ENCODE measurements at regions not wholly inside any gene's neighbourhood (a gene's known extent, or its start where the extent isn't known, plus 50 kb on each side); places are given as distances from the start of the nearest gene placed in this dataset.
"Not testable (repeated sequence)": the region's sequence is repeated elsewhere in the genome, so short reads cannot be mapped to it uniquely, and the experiment has no call there.

GRCh38 chr13:54563286-54563685 lies 1534.7 kb downstream of the OLFM4 start:
- no peak for TF ChIP-seq CTCF (IDR thresholded peaks at IDR 0.05; ENCODE audit: borderline replicate concordance, extremely low read depth, insufficient read depth)
- no peaks in the 10 kb centered on the region for H3K9me3 ChIP-seq (ENCODE audit: control insufficient read depth in 2 of 3, insufficient read depth in 1 of 3, low read length in 3 of 3)
- DNase-seq (no peak), FAIRE-seq (no peak)
- H3K9ac ChIP-seq (ENCODE audit: low read length in 3 of 3), result no peak overlapping the region
- intact Hi-C loops (cut with DNase I), result no loop called here
- H3K36me3 ChIP-seq (ENCODE audit: control insufficient read depth in 2 of 3, insufficient read depth in 3 of 3, low read length in 3 of 3), result no peaks in the 10 kb centered on the region
- H3K4me3 ChIP-seq (ENCODE audit: low read length in 3 of 3), result no peak overlapping the region
- H3K27me3 ChIP-seq (ENCODE audit: control insufficient read depth, insufficient read depth, low read length), result no peaks in the 10 kb centered on the region
- no peaks in the 10 kb centered on the region for H3K4me1 ChIP-seq (ENCODE audit: control insufficient read depth in 2 of 3, insufficient read depth in 2 of 3, low read depth in 1 of 3, low read length in 3 of 3)
- no peak overlapping the region for H3K27ac ChIP-seq (ENCODE audit: low read depth in 2 of 2, low read length in 2 of 2)

GRCh38 chr13:54572037-54572436 lies 1543.4 kb downstream of the OLFM4 start:
- intact Hi-C loops (cut with DNase I); H3K9me3 ChIP-seq (ENCODE audit: control insufficient read depth in 2 of 3, insufficient read depth in 1 of 3, low read length in 3 of 3); H3K4me1 ChIP-seq (ENCODE audit: control insufficient read depth in 2 of 3, insufficient read depth in 2 of 3, low read depth in 1 of 3, low read length in 3 of 3); H3K36me3 ChIP-seq (ENCODE audit: control insufficient read depth in 2 of 3, insufficient read depth in 3 of 3, low read length in 3 of 3); H3K27me3 ChIP-seq (ENCODE audit: control insufficient read depth, insufficient read depth, low read length); H3K9ac ChIP-seq (ENCODE audit: low read length in 3 of 3); H3K27ac ChIP-seq (ENCODE audit: low read depth in 2 of 2, low read length in 2 of 2); DNase-seq; FAIRE-seq; H3K4me3 ChIP-seq (ENCODE audit: low read length in 3 of 3): not testable (repeated sequence)

GRCh38 chr13:54573186-54573585 lies 1544.6 kb downstream of the OLFM4 start:
- H3K4me3 ChIP-seq (ENCODE audit: low read length in 3 of 3), result no peak overlapping the region
- no peaks in the 10 kb centered on the region for H3K36me3 ChIP-seq (ENCODE audit: control insufficient read depth in 2 of 3, insufficient read depth in 3 of 3, low read length in 3 of 3)
- intact Hi-C loops (cut with DNase I), result no loop called here
- no peak overlapping the region for H3K27ac ChIP-seq (ENCODE audit: low read depth in 2 of 2, low read length in 2 of 2)
- no peak overlapping the region for H3K9ac ChIP-seq (ENCODE audit: low read length in 3 of 3)
- TF ChIP-seq CTCF (IDR thresholded peaks at IDR 0.05; ENCODE audit: borderline replicate concordance, extremely low read depth, insufficient read depth), result no peak
- DNase-seq, result no peak
- no peaks in the 10 kb centered on the region for H3K4me1 ChIP-seq (ENCODE audit: control insufficient read depth in 2 of 3, insufficient read depth in 2 of 3, low read depth in 1 of 3, low read length in 3 of 3)
- no peaks in the 10 kb centered on the region for H3K27me3 ChIP-seq (ENCODE audit: control insufficient read depth, insufficient read depth, low read length)
- no peaks in the 10 kb centered on the region for H3K9me3 ChIP-seq (ENCODE audit: control insufficient read depth in 2 of 3, insufficient read depth in 1 of 3, low read length in 3 of 3)
- FAIRE-seq, result no peak

- Histone ChIP-seq H3K36me3 (ENCODE audit: control insufficient read depth in 2 of 3, insufficient read depth in 3 of 3, low read length in 3 of 3) (no peaks in the 10 kb centered on the region), H3K4me3 (ENCODE audit: low read length in 3 of 3) (no peak overlapping the region), H3K9me3 (ENCODE audit: control insufficient read depth in 2 of 3, insufficient read depth in 1 of 3, low read length in 3 of 3) (no peaks in the 10 kb centered on the region), H3K4me1 (ENCODE audit: control insufficient read depth in 2 of 3, insufficient read depth in 2 of 3, low read depth in 1 of 3, low read length in 3 of 3) (no peaks in the 10 kb centered on the region), H3K27ac (ENCODE audit: low read depth in 2 of 2, low read length in 2 of 2) (no peak overlapping the region), H3K27me3 (ENCODE audit: control insufficient read depth, insufficient read depth, low read length) (no peaks in the 10 kb centered on the region), H3K9ac (ENCODE audit: low read length in 3 of 3) (no peak overlapping the region)
- intact Hi-C loops (cut with DNase I), result no loop called here
- no peak for FAIRE-seq
- TF ChIP-seq CTCF (IDR thresholded peaks at IDR 0.05; ENCODE audit: borderline replicate concordance, extremely low read depth, insufficient read depth), result no peak
- no peak for DNase-seq
These were observed 1546.2 kb downstream of the OLFM4 start for GRCh38 chr13:54574791-54575190.

All from kidney (tissue), 13 donors.